ENCODE measurements at regions not wholly inside any gene's neighbourhood (a gene's known extent, or its start where the extent isn't known, plus 50 kb on each side); places are given as distances from the start of the nearest gene placed in this dataset.

GRCh38 chr1:36583080-36583479, 100.4 kb upstream of the CSF3R start:
- H3K9me3 Mint-ChIP-seq, result no peaks in the 10 kb centered on the region
- no peak overlapping the region for H3K4me3 Mint-ChIP-seq
- H3K27ac Mint-ChIP-seq, result no peak overlapping the region
- ChIA-PET POLR2A (no interaction called here), CTCF (interaction anchor here (1.4 kb wide), 1 partner anchor 15 kb away, joined by 6 read pairs; no protein-coding TSS in a partner anchor)
- DNase-seq, result no peak
- peaks cover 49% of the 10 kb centered on the region for H3K27me3 Mint-ChIP-seq
- H3K4me1 Mint-ChIP-seq, result no peaks in the 10 kb centered on the region
- no peaks in the 10 kb centered on the region for H3K36me3 Mint-ChIP-seq (ENCODE audit: low read depth)

GRCh38 chr1:36582066-36582755, 99.5 kb upstream of the CSF3R start:
- ChIA-PET CTCF (interaction anchor here (1.4 kb wide), 1 partner anchor 16 kb away, joined by 6 read pairs; no protein-coding TSS in a partner anchor), POLR2A (no interaction called here)
- Mint-ChIP-seq H3K4me1 (no peaks in the 10 kb centered on the region), H3K9me3 (no peaks in the 10 kb centered on the region), H3K36me3 (ENCODE audit: low read depth) (no peaks in the 10 kb centered on the region), H3K4me3 (no peak overlapping the region), H3K27me3 (peaks cover 41% of the 10 kb centered on the region), H3K27ac (no peak overlapping the region)
- no peak for DNase-seq

DNA sequence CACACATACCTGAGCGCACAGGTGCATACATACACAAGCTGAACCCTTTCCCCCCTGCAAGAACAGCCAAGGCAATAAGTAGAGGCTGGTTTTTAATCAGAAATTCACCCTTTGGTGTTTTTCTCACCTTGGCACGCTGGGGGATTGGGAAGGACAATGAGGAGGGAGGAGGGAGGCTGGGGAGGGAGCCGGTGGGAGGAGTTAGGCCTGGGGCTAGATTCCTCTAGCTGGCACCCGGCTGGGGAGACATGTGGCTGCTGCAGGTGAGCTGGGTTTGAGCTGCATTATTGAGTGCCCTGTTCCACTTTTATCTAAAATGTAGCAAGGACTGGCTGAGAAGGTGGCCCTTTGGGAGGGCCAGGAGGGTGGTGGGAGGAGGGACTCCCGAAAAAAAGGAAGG, 97.8 kb upstream of the CSF3R start:
- Mint-ChIP-seq H3K27me3 (peaks cover 33% of the 10 kb centered on the region), H3K36me3 (ENCODE audit: low read depth) (no peaks in the 10 kb centered on the region), H3K27ac (no peak overlapping the region), H3K4me3 (no peak overlapping the region), H3K4me1 (no peaks in the 10 kb centered on the region), H3K9me3 (no peaks in the 10 kb centered on the region)
- ChIA-PET CTCF (interaction anchor here (1.2 kb wide), 1 partner anchor 9 kb away, joined by 3 read pairs; no protein-coding TSS in a partner anchor), POLR2A (no interaction called here)
- DNase-seq, result no peak

- Mint-ChIP-seq H3K9me3 (no peaks in the 10 kb centered on the region), H3K4me3 (no peak overlapping the region), H3K4me1 (no peaks in the 10 kb centered on the region), H3K27ac (no peak overlapping the region), H3K36me3 (ENCODE audit: low read depth) (no peaks in the 10 kb centered on the region), H3K27me3 (peaks cover 26% of the 10 kb centered on the region)
- CTCF ChIA-PET, result no interaction called here
- POLR2A ChIA-PET, result no interaction called here
- DNase-seq, result no peak
These were observed 96.3 kb upstream of the CSF3R start for GRCh38 chr1:36579039-36579438.

DNA sequence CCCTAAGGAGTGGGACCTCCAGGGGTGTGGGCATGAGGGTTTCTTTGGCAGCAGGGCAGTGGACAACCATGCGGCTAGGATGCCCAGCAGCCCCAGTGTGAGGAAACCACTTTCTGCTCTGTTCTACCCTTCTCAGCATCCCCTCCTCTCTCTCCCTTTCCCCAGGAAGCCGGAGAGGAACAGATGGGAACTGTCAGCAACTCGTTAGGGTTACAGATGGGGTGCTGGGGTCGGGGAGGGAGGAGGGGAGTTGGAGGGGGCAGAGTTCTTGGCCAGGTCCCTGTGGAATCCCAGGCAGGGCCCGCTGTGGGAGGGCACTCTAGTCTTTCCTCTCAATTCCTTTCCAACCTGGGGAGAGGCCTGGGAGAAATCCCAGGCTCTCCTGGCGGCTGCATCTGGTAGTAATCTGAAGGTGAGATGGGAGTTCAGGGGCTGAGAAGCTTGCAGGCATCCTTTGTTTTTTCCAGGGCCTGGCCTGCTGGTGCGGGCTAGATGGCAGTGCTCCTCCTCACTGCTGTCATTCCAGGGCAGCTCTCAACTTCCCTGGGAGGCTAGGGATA, 93.9 kb upstream of the CSF3R start:
- Mint-ChIP-seq H3K27ac (no peak overlapping the region), H3K9me3 (no peaks in the 10 kb centered on the region), H3K27me3 (peaks cover 23% of the 10 kb centered on the region), H3K4me3 (no peak overlapping the region), H3K4me1 (no peaks in the 10 kb centered on the region), H3K36me3 (ENCODE audit: low read depth) (no peaks in the 10 kb centered on the region)
- no peak for DNase-seq
- CTCF ChIA-PET, result interaction anchor here (0.6 to 1.3 kb wide), 5 partner anchors 9 to 911 kb away, joined by 3 to 4 read pairs (median 3); no protein-coding TSS in a partner anchor
- POLR2A ChIA-PET, result no interaction called here

GRCh38 chr1:36576118-36576517, 93.4 kb upstream of the CSF3R start:
- ChIA-PET CTCF (interaction anchor here (0.6 to 1.3 kb wide), 6 partner anchors 9 to 912 kb away, joined by 3 to 4 read pairs (median 3); no protein-coding TSS in a partner anchor), POLR2A (no interaction called here)
- H3K27ac Mint-ChIP-seq, result no peak overlapping the region
- peak; percentile 58 for DNase-seq
- H3K4me3 Mint-ChIP-seq, result no peak overlapping the region
- H3K36me3 Mint-ChIP-seq (ENCODE audit: low read depth), result no peaks in the 10 kb centered on the region
- no peaks in the 10 kb centered on the region for H3K4me1 Mint-ChIP-seq
- H3K9me3 Mint-ChIP-seq, result no peaks in the 10 kb centered on the region
- peaks cover 21% of the 10 kb centered on the region for H3K27me3 Mint-ChIP-seq

DNA sequence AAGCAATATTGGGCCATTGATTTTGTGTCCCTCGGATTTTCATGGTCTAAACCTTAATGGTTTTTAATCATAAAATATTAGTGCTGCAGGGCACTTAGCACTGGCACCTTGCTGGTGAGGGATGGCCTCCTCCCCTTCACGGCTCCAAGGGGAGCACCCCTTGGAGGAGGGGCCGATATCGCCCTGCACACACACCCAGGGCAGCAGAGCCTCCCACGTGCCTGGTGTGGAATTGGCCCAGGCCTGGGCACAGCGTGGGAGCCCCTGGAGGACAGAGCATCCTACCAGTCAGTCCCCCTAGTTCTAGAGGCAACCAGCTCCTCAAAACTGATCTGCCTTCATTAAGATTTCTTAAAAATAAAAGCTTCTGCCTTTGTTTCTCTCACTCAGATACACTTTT, 90.7 kb upstream of the CSF3R start:
- H3K27me3 Mint-ChIP-seq, result peaks cover 10% of the 10 kb centered on the region
- no peak overlapping the region for H3K4me3 Mint-ChIP-seq
- DNase-seq, result no peak
- no peaks in the 10 kb centered on the region for H3K4me1 Mint-ChIP-seq
- no peaks in the 10 kb centered on the region for H3K36me3 Mint-ChIP-seq (ENCODE audit: low read depth)
- POLR2A ChIA-PET, result no interaction called here
- H3K9me3 Mint-ChIP-seq, result no peaks in the 10 kb centered on the region
- CTCF ChIA-PET, result interaction anchor here (0.6 to 0.7 kb wide), 2 partner anchors 48 to 881 kb away, joined by 3 read pairs; no protein-coding TSS in a partner anchor
- H3K27ac Mint-ChIP-seq, result no peak overlapping the region

- ChIA-PET CTCF (interaction anchor here (0.7 kb wide), 1 partner anchor 47 kb away, joined by 3 read pairs; no protein-coding TSS in a partner anchor), POLR2A (no interaction called here)
- Mint-ChIP-seq H3K27ac (no peak overlapping the region), H3K27me3 (peaks cover 10% of the 10 kb centered on the region), H3K4me1 (no peaks in the 10 kb centered on the region), H3K9me3 (no peaks in the 10 kb centered on the region), H3K36me3 (ENCODE audit: low read depth) (no peaks in the 10 kb centered on the region), H3K4me3 (no peak overlapping the region)
- DNase-seq, result no peak
These were observed 90.2 kb upstream of the CSF3R start for GRCh38 chr1:36572906-36573305.

- ChIA-PET CTCF (no interaction called here), POLR2A (no interaction called here)
- Mint-ChIP-seq H3K4me3 (no peak overlapping the region), H3K27ac (no peak overlapping the region), H3K9me3 (no peaks in the 10 kb centered on the region), H3K4me1 (no peaks in the 10 kb centered on the region), H3K36me3 (ENCODE audit: low read depth) (no peaks in the 10 kb centered on the region), H3K27me3 (peaks cover 10% of the 10 kb centered on the region)
- no peak for DNase-seq
These were observed 89.5 kb upstream of the CSF3R start for GRCh38 chr1:36572142-36572715.

GRCh38 chr1:36571106-36571505, 88.4 kb upstream of the CSF3R start:
- no peaks in the 10 kb centered on the region for H3K9me3 Mint-ChIP-seq
- H3K27ac Mint-ChIP-seq, result no peak overlapping the region
- peaks cover 10% of the 10 kb centered on the region for H3K27me3 Mint-ChIP-seq
- H3K4me1 Mint-ChIP-seq, result no peaks in the 10 kb centered on the region
- no peak overlapping the region for H3K4me3 Mint-ChIP-seq
- H3K36me3 Mint-ChIP-seq (ENCODE audit: low read depth), result no peaks in the 10 kb centered on the region
- no peak for DNase-seq
- POLR2A ChIA-PET, result interaction anchor here (0.7 kb wide), 1 partner anchor 29 kb away, joined by 6 read pairs; no protein-coding TSS in a partner anchor
- CTCF ChIA-PET, result no interaction called here

- H3K9me3 Mint-ChIP-seq, result no peaks in the 10 kb centered on the region
- POLR2A ChIA-PET, result interaction anchor here (0.7 kb wide), 1 partner anchor 30 kb away, joined by 6 read pairs; no protein-coding TSS in a partner anchor
- no peak overlapping the region for H3K4me3 Mint-ChIP-seq
- H3K4me1 Mint-ChIP-seq, result no peaks in the 10 kb centered on the region
- CTCF ChIA-PET, result no interaction called here
- DNase-seq, result no peak
- peaks cover 7% of the 10 kb centered on the region for H3K27me3 Mint-ChIP-seq
- H3K27ac Mint-ChIP-seq, result no peak overlapping the region
- H3K36me3 Mint-ChIP-seq (ENCODE audit: low read depth), result no peaks in the 10 kb centered on the region
These were observed 87.9 kb upstream of the CSF3R start for GRCh38 chr1:36570478-36571060.

- Mint-ChIP-seq H3K27ac (no peak overlapping the region), H3K9me3 (no peaks in the 10 kb centered on the region), H3K27me3 (peaks cover 7% of the 10 kb centered on the region), H3K4me3 (no peak overlapping the region), H3K4me1 (no peaks in the 10 kb centered on the region), H3K36me3 (ENCODE audit: low read depth) (no peaks in the 10 kb centered on the region)
- ChIA-PET POLR2A (no interaction called here), CTCF (no interaction called here)
- no peak for DNase-seq
These were observed 87.3 kb upstream of the CSF3R start for GRCh38 chr1:36570006-36570405.

DNA sequence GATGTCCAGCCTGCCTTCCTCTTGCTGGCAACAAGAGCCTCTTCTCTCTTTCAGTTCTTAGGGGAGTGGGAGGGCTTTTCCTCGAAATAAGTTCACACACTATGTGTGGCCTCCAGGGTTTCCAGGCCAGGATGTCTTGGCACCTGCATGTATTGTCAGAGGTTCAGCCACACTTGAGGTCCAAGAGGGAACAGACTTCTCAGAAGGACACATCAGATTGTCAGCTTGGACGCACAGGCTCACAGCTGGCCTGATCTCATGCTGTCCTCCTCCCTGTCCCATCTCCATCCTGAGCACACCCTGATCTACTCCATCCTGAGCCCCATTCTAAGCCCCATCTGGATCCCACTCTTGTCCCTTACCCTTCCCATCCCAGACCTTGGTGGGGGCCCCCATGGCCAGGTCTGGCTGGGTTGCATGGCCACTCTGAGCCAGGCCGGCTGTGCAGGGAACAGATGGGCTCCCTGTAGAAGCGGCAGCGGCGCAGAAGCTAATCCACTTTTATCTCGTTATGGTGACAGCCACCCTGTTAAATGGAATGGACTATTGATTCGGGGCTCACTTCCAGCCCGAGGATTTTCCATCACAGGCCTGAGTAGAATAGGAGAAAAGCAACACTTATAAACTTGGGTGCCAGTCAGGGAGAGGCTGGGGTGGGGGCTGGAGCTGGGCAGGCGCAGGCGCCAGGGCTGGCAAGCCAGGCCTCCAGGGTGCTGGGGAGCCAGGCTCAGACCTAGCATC, 85.1 kb upstream of the CSF3R start:
- ChIA-PET POLR2A (no interaction called here), CTCF (no interaction called here)
- no peaks in the 10 kb centered on the region for H3K9me3 Mint-ChIP-seq
- no peak for DNase-seq
- no peaks in the 10 kb centered on the region for H3K36me3 Mint-ChIP-seq (ENCODE audit: low read depth)
- no peak overlapping the region for H3K27ac Mint-ChIP-seq
- H3K4me3 Mint-ChIP-seq, result no peak overlapping the region
- peaks cover 3% of the 10 kb centered on the region for H3K27me3 Mint-ChIP-seq
- H3K4me1 Mint-ChIP-seq, result no peaks in the 10 kb centered on the region

Measured in activated CD4-positive, alpha-beta T cell treated with anti-CD3 and anti-CD28 coated beads, Interleukin-2, amount 10 ng/mL, durations not matched to agents 7 days and 5 days (primary cell).